ENCODE measurements at regions not wholly inside any gene's neighbourhood (a gene's known extent, or its start where the extent isn't known, plus 50 kb on each side); places are given as distances from the start of the nearest gene placed in this dataset.

DNA sequence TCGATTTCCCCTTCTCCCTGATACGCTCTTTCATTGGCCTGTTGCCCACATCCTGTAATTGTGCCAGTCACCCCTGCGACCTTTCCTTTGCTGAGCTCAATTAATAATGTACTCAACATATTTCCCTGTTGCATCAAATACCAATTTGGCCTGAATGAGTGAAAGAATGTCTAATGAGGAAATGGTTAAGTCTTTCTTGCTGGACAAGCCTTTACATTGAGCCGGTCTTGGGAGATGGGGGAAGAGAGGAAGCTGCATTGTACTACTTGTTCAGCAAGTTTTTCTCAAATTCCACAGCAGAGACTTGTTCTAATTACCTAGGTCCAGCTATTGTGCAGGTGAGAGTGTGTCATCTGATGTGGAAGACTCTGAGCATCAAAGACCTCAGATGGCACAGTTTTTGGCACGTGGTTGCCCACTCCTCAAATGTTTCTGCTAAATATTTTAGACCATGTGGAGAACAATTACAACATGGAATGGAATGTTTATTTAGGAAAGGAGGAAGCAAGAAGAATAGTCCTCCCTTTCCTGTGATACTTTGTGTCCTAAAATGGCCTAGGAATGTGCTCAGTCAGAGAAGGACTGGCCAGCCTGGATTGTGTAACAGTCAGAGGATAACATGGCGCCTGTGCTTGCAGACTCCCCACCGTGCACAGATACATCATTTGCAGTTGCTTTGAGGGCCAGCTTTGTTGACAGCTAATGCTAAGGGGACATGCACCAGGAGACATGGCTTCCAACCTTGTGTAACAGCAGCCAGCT is 129.5 kb upstream of the E2F8 start:
- WGBS (ENCODE audit: low lambda C conversion rate, missing lambda C conversion rate) = 76% methylated on average over 7 of the region's 7 CpGs
- Histone ChIP-seq H3K27ac (no peak overlapping the region), H4K20me1 (ENCODE audit: insufficient read depth, poor library complexity, severe bottlenecking) (no peaks in the 10 kb centered on the region), H3K4me1 (ENCODE audit: insufficient read depth) (no peaks in the 10 kb centered on the region), H3K27me3 (no peaks in the 10 kb centered on the region), H3K4me2 (no peak overlapping the region), H3K9me3 (ENCODE audit: low read depth) (no peaks in the 10 kb centered on the region), H3K4me3 (no peak overlapping the region), H2AFZ (no peak overlapping the region), H3K79me2 (no peaks in the 10 kb centered on the region), H3K9me2 (replicated peaks; ENCODE audit: insufficient read depth) (no peaks in the 10 kb centered on the region), H3K36me3 (replicated peaks; ENCODE audit: insufficient read depth, low read depth) (no peaks in the 10 kb centered on the region)
- DNase-seq (ENCODE audit: low spot score) = no peak
- TF ChIP-seq EZH2phosphoT487 (IDR thresholded peaks at IDR 0.05; ENCODE audit: low read depth, severe bottlenecking, unreplicated experiment) (no peak), EZH2 (IDR thresholded peaks at IDR 0.05; ENCODE audit: borderline replicate concordance) (no peak), CTCF (IDR thresholded peaks at IDR 0.05; ENCODE audit: poor library complexity) (no peak)

DNA sequence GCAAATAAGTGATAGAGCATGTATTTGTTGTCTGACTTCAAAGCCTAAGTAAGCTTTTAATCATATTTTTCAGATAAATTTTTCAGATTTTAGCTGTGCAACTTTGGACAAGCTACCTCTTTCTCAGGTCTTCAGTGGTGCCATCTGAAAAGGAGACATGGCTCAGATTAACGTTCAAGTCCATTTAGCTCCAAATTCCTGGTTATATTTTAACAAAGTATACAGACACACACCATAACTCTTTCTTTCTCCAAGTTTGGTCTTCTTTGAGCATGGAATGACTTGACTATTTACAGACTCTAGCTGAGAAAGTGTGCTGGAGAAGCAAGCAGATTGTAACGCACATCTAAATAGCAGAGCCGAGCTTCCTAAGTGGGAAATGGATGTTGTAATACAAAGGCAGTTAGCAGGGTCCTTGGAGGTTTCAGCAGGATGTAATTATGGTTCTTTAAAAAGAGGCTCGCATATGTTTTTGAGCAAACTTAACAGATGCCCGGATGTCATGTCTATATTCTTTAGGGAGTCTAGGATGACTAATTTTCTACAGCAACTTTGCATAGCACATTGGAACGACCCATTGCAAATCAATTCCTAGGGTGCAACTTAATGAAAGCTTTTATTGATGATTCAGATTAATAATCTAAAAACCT is 128.1 kb upstream of the E2F8 start:
- H3K4me1 ChIP-seq (ENCODE audit: insufficient read depth) = no peaks in the 10 kb centered on the region
- H3K9me2 ChIP-seq (replicated peaks; ENCODE audit: insufficient read depth) = no peaks in the 10 kb centered on the region
- TF ChIP-seq EZH2 (IDR thresholded peaks at IDR 0.05; ENCODE audit: borderline replicate concordance) (no peak), CTCF (IDR thresholded peaks at IDR 0.05; ENCODE audit: poor library complexity) (no peak), EZH2phosphoT487 (IDR thresholded peaks at IDR 0.05; ENCODE audit: low read depth, severe bottlenecking, unreplicated experiment) (no peak)
- H3K4me2 ChIP-seq = no peak overlapping the region
- H3K27ac ChIP-seq = no peak overlapping the region
- H4K20me1 ChIP-seq (ENCODE audit: insufficient read depth, poor library complexity, severe bottlenecking) = no peaks in the 10 kb centered on the region
- WGBS (ENCODE audit: low lambda C conversion rate, missing lambda C conversion rate) = 62% methylated on average over 6 of the region's 6 CpGs
- H3K36me3 ChIP-seq (replicated peaks; ENCODE audit: insufficient read depth, low read depth) = no peaks in the 10 kb centered on the region
- H2AFZ ChIP-seq = no peak overlapping the region
- H3K79me2 ChIP-seq = no peaks in the 10 kb centered on the region
- DNase-seq (ENCODE audit: low spot score) = no peak
- H3K4me3 ChIP-seq = no peak overlapping the region
- H3K27me3 ChIP-seq = peaks cover 5% of the 10 kb centered on the region
- H3K9me3 ChIP-seq (ENCODE audit: low read depth) = no peaks in the 10 kb centered on the region

DNA sequence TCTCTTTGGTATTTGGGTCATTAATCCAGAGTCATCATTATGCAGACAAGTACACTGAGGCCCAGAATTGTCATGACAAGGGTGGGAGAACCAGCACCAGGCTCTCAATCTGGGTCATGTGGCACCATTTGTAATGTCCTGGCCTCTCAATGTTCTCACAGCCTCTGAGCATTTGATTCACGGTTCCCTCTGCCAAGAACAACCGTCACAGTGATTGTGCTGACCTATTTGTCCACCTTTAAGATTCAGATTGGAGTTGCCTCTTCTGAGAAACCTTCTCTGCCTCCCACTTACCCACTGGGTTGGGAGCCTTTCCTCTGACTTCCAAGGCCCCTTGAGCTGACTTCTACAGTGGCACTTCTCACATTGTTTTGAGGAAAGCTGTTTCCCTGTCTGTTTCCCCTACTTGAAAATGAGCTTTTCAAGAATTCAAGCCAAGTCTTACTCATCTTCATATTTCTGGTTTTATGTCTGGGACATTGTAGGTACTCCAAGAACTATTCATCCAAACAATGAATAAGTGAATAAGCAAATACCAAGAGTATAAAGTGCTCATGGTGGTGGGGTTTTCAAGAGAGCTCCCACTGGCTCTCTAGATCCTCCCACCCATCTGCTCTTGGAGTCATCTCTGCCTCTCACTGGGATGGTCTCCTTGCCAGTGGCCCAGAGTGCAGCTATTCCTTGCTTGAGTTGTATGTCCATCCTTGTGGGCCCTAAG is 126.4 kb upstream of the E2F8 start:
- peaks cover 5% of the 10 kb centered on the region for H3K27me3 ChIP-seq
- H3K36me3 ChIP-seq (replicated peaks; ENCODE audit: insufficient read depth, low read depth) = no peaks in the 10 kb centered on the region
- no peaks in the 10 kb centered on the region for H3K9me3 ChIP-seq (ENCODE audit: low read depth)
- no peak for DNase-seq (ENCODE audit: low spot score)
- H3K27ac ChIP-seq = no peak overlapping the region
- H3K4me3 ChIP-seq = no peak overlapping the region
- no peak overlapping the region for H2AFZ ChIP-seq
- H3K9me2 ChIP-seq (replicated peaks; ENCODE audit: insufficient read depth) = no peaks in the 10 kb centered on the region
- no peaks in the 10 kb centered on the region for H3K4me1 ChIP-seq (ENCODE audit: insufficient read depth)
- no peaks in the 10 kb centered on the region for H4K20me1 ChIP-seq (ENCODE audit: insufficient read depth, poor library complexity, severe bottlenecking)
- no peak overlapping the region for H3K4me2 ChIP-seq
- WGBS (ENCODE audit: low lambda C conversion rate, missing lambda C conversion rate) = 92% methylated on average over 2 of the region's 2 CpGs
- TF ChIP-seq EZH2 (IDR thresholded peaks at IDR 0.05; ENCODE audit: borderline replicate concordance) (no peak), EZH2phosphoT487 (IDR thresholded peaks at IDR 0.05; ENCODE audit: low read depth, severe bottlenecking, unreplicated experiment) (no peak), CTCF (IDR thresholded peaks at IDR 0.05; ENCODE audit: poor library complexity) (no peak)
- no peaks in the 10 kb centered on the region for H3K79me2 ChIP-seq
